GM12875 (cell line): ENCODE measurements at regions not wholly inside any gene's neighbourhood (a gene's known extent, or its start where the extent isn't known, plus 50 kb on each side); places are given as distances from the start of the nearest gene placed in this dataset.

Experiments used
- H3K4me3 ChIP-seq: one replicate; pipeline ENCODE4 v1.5.1; 2011; ENCODE audit warnings: low read depth, low read length, control low read depth
- TF ChIP-seq, protein P1 (sequence below): IDR thresholded peaks from 2 replicates; pipeline ENCODE4 v1.5.1; 2011; ENCODE audit warnings: low read depth, mild to moderate bottlenecking, control low read depth, inconsistent platforms, low read length, moderate library complexity, borderline replicate concordance; ENCODE audit not compliant: insufficient read depth

- TF ChIP-seq, protein P1, sequence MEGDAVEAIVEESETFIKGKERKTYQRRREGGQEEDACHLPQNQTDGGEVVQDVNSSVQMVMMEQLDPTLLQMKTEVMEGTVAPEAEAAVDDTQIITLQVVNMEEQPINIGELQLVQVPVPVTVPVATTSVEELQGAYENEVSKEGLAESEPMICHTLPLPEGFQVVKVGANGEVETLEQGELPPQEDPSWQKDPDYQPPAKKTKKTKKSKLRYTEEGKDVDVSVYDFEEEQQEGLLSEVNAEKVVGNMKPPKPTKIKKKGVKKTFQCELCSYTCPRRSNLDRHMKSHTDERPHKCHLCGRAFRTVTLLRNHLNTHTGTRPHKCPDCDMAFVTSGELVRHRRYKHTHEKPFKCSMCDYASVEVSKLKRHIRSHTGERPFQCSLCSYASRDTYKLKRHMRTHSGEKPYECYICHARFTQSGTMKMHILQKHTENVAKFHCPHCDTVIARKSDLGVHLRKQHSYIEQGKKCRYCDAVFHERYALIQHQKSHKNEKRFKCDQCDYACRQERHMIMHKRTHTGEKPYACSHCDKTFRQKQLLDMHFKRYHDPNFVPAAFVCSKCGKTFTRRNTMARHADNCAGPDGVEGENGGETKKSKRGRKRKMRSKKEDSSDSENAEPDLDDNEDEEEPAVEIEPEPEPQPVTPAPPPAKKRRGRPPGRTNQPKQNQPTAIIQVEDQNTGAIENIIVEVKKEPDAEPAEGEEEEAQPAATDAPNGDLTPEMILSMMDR = no peak
- peak overlapping the region; percentile 65 for H3K4me3 ChIP-seq
These were observed 78.8 kb upstream of the BCOR start for GRCh38 chrX:40176351-40177116.

DNA sequence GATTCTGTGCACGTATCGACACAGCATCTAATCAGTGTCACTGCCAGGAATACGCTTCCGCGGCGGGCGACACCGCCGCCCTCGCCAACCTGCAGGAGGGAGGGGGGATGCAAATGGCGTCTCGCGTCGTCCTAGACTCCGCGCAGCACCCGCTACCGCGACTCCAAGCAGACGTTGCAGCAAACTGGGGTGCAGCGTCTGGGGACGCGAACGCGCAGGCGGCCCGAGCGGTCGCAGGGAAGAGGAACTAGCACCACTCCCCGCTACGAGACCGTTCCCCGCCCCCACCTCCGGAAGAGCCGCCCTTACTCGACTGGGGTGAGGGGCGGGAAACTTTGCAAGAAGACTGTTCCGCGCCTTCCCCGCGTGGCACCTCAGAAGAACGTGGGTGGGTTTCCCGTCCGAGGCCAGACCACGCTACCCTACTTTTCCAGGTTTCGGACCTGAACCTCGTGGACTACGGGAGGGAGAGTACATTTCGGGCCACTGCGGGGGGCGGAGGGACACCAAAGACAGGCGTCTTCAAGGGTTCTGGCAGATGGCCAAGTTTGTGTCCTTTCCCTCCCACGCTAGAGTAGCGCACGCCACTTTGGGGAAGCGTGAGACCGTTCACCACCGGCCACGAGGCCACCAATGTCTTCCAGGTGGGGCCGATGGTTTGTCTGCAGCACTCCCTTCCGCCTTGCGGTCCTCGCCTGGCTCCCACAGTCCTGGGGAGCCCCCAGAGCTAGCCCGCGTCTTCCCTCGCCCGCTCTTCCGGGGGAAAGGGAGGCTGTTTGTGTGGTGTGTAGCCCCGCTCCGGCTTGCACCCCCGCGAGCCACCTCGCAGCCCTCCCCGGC is 78.0 kb upstream of the BCOR start:
- H3K4me3 ChIP-seq = peak overlapping the region; percentile 65

DNA sequence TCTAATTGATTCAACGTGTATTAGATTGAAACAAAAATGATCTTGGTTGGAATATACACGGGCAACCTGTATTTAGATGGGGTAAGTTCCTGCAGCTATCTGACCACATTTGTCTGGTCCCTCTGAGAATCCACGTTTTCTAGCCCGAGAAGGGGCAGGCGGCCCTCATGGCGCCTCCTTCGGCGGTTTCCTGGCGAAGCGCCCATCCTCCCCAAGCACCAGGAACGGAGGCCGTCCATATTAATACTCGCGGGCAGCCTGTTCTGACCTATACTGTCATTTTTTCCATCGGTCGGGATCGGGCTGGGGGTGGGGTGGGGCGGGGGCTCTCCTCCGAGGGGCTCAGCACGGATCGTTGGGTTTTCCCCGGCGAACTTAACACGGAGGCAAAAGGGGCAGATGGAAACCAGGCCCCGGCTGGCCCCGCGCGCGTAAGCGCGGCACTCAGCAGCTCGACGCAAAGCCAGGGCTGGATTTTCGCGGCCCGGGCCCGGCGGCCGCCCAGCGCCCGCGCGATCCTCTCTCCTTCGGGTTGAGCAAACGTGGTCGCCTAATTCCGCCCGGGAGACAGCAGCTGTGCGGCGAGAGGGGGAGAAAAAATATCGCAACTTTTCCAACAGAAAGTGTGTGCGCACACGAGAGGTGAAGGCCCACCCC is 77.2 kb upstream of the BCOR start:
- peak overlapping the region; percentile 65 for H3K4me3 ChIP-seq
- TF ChIP-seq, protein P1 = no peak

More for the DNA sequence above, 78.0 kb upstream of the BCOR start:
- TF ChIP-seq, protein P1 = no peak

DNA sequence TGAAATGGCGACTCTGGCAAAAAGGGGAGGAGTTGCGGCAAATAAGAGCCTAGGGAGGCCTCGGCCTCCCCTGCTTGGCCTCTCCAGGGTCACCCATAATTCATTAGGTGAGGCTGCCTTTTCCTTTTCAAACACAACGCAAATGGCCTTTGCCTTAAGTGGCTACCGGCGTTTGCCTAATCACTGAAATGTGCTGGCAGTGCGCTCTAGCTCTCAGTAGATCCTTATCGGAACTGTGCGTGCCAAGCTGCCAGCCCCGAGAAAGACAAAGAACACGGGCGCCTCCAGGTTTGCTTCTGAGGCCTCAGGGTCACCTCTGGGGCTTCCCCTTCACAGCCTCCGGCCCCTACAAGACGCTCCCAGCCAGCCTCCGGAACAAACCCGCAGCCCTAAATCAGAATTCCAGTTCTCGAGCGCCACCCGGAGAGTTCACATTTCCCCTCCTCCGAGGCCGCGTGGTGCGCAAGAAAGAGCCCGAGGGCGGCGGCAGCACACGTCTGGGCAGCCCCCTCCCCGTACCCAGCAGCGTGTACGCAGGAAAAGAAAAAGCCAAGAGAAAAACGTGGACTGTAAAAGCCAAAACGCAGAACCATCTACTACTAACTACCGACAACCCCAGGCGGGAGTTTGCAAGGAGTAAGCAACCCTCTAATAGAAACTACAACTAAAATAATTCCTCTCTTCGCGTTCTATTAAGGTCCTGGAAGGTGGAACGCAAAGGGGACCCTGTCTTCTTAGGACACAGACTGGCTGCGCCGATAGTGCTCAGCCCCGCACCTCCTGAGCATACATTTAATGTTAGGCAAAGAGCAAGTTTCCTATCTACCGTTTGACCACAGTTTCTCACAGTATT is 76.5 kb upstream of the BCOR start:
- TF ChIP-seq, protein P1 = no peak
- H3K4me3 ChIP-seq = peak overlapping the region; percentile 65

DNA sequence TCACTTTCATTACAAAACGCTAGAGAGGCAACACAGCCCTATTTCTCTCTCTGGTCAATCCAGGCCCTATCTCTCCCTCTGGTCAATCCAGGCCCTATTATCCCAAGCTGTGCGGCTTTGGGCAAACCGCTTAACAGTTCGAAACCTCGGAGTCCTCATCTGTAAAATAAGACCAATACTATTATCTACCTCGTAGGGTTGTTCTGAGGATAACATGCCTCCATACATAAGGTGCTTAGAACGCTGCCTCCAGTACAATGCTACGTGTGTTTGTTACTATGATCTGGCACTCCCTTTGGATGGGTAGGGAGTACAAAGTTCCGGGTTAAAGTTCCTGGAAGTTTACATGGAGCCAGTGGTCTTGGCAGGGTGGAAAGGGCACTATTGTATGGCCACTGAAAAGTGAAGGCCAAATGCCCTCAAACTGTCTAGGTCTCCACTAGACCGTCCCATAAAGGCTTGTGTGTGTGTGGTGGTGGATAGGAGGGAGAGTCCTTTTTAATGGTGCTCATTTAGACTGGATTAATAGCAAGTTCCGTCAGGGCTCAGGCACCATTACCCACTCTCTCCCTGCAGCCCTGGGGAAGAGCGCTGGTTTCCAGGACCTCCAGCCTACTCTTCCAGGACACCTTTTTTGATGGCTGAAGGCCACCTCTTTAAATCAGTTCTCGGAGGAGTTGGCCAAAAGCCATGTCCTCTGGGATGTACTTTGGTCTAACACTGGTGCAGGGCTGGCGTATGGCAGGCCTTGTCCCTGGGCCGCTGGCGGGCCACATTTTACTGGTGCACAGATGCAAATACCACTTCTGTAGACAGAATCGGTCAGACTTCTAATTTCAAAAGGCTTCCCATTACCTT is 75.6 kb upstream of the BCOR start:
- peak overlapping the region; percentile 65 for H3K4me3 ChIP-seq
- TF ChIP-seq, protein P1 = no peak
